Neural cell (in vitro differentiated cells): ENCODE measurements at regions not wholly inside any gene's neighbourhood (a gene's known extent, or its start where the extent isn't known, plus 50 kb on each side); places are given as distances from the start of the nearest gene placed in this dataset.

Experiments used
- EP300 ChIP-seq: fragments of 450-650 bp; conservative IDR thresholded peaks from 2 replicates; pipeline ENCODE4 v1.6.1; 2014; ENCODE audit warnings: antibody characterized with exemption, mild to moderate bottlenecking, moderate library complexity; ENCODE audit not compliant: poor library complexity, severe bottlenecking
- EZH2 ChIP-seq: fragments of 200-600, 300-800 bp; shearing (Covaris generic), sonication (generic); IDR thresholded peaks from 2 replicates; pipeline ENCODE4 v1.6.1; 2014; ENCODE audit warnings: antibody characterized with exemption, low read length, borderline replicate concordance, mild to moderate bottlenecking; ENCODE audit not compliant: insufficient read depth, poor library complexity, severe bottlenecking
- MXI1 ChIP-seq: fragments of 450-650 bp; conservative IDR thresholded peaks from 2 replicates; pipeline ENCODE4 v1.6.1; 2014; ENCODE audit warnings: antibody characterized with exemption, mild to moderate bottlenecking; ENCODE audit not compliant: poor library complexity, severe bottlenecking
- POLR2AphosphoS5 ChIP-seq: IDR thresholded peaks from 2 replicates; pipeline ENCODE4 v1.6.1; 2012
- SMC3 ChIP-seq: fragments of 450-650 bp; conservative IDR thresholded peaks from 2 replicates; pipeline ENCODE4 v1.6.1; 2014; ENCODE audit warnings: antibody characterized with exemption, mild to moderate bottlenecking, moderate library complexity; ENCODE audit not compliant: poor library complexity
- TAF1 ChIP-seq: IDR thresholded peaks from 2 replicates; pipeline ENCODE4 v1.6.1; 2012; ENCODE audit warnings: low read depth
- TF ChIP-seq, protein P1 (sequence below): fragments of 450-650 bp; IDR thresholded peaks from 2 replicates; pipeline ENCODE4 v1.5.1; 2014; ENCODE audit warnings: antibody characterized with exemption, mild to moderate bottlenecking, moderate library complexity; ENCODE audit not compliant: poor library complexity, severe bottlenecking
- TF ChIP-seq, protein P2 (sequence below): IDR thresholded peaks from 2 replicates; pipeline ENCODE4 v1.6.1; 2012; ENCODE audit warnings: borderline replicate concordance

DNA sequence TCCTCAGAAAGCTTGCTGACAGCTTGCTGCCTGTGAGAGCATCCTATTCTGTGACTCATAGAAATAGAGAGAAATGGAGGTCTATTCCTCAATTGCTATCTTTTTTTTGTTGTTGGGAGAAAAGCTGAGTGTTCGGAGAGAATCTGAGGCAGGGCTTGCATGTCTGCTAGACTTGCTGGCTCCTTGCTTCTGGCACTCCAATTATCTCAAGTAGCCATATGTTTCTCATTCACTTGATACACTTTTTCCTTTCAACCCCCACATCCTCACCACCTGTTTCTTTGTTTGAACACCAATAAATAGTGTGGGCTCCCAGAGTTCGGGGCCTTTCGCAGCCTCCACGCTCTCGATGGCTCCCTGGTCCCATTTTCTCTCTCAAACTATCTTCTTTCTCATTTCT, 172.2 kb downstream of the SH2D4B start:
- TF ChIP-seq, protein P1, sequence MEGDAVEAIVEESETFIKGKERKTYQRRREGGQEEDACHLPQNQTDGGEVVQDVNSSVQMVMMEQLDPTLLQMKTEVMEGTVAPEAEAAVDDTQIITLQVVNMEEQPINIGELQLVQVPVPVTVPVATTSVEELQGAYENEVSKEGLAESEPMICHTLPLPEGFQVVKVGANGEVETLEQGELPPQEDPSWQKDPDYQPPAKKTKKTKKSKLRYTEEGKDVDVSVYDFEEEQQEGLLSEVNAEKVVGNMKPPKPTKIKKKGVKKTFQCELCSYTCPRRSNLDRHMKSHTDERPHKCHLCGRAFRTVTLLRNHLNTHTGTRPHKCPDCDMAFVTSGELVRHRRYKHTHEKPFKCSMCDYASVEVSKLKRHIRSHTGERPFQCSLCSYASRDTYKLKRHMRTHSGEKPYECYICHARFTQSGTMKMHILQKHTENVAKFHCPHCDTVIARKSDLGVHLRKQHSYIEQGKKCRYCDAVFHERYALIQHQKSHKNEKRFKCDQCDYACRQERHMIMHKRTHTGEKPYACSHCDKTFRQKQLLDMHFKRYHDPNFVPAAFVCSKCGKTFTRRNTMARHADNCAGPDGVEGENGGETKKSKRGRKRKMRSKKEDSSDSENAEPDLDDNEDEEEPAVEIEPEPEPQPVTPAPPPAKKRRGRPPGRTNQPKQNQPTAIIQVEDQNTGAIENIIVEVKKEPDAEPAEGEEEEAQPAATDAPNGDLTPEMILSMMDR, result no peak
- no peak for TF ChIP-seq EZH2
- TF ChIP-seq EP300, result no peak
- TF ChIP-seq POLR2AphosphoS5, result no peak
- no peak for TF ChIP-seq SMC3
- no peak for TF ChIP-seq TAF1
- TF ChIP-seq MXI1, result no peak
- TF ChIP-seq, protein P2, sequence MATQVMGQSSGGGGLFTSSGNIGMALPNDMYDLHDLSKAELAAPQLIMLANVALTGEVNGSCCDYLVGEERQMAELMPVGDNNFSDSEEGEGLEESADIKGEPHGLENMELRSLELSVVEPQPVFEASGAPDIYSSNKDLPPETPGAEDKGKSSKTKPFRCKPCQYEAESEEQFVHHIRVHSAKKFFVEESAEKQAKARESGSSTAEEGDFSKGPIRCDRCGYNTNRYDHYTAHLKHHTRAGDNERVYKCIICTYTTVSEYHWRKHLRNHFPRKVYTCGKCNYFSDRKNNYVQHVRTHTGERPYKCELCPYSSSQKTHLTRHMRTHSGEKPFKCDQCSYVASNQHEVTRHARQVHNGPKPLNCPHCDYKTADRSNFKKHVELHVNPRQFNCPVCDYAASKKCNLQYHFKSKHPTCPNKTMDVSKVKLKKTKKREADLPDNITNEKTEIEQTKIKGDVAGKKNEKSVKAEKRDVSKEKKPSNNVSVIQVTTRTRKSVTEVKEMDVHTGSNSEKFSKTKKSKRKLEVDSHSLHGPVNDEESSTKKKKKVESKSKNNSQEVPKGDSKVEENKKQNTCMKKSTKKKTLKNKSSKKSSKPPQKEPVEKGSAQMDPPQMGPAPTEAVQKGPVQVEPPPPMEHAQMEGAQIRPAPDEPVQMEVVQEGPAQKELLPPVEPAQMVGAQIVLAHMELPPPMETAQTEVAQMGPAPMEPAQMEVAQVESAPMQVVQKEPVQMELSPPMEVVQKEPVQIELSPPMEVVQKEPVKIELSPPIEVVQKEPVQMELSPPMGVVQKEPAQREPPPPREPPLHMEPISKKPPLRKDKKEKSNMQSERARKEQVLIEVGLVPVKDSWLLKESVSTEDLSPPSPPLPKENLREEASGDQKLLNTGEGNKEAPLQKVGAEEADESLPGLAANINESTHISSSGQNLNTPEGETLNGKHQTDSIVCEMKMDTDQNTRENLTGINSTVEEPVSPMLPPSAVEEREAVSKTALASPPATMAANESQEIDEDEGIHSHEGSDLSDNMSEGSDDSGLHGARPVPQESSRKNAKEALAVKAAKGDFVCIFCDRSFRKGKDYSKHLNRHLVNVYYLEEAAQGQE, result no peak
